ENCODE measurements at regions not wholly inside any gene's neighbourhood (a gene's known extent, or its start where the extent isn't known, plus 50 kb on each side); places are given as distances from the start of the nearest gene placed in this dataset.
A peak's percentile ranks its signal among the peaks of the same experiment; 100 is the strongest.
"Not testable (repeated sequence)": the region's sequence is repeated elsewhere in the genome, so short reads cannot be mapped to it uniquely, and the experiment has no call there.

GRCh38 chr6:47175656-47176055, 133.5 kb upstream of the ADGRF1 start:
- intact Hi-C loops (cut with micrococcal nuclease), result no loop called here
- WGBS (ENCODE audit: insufficient coverage), result 97% methylated on average over 3 of the region's 3 CpGs
- Histone ChIP-seq H3K27ac (ENCODE audit: low read depth in 1 of 2, low read length in 2 of 2) (no peak overlapping the region), H2AFZ (ENCODE audit: insufficient read depth, low read depth, low read length, poor library complexity, severe bottlenecking) (no peak overlapping the region), H3K79me2 (ENCODE audit: insufficient read depth, low read length) (no peaks in the 10 kb centered on the region), H3K36me3 (replicated peaks in 1 of 2; ENCODE audit: control insufficient read depth in 1 of 2, insufficient read depth in 2 of 2, low read length in 2 of 2) (no peaks in the 10 kb centered on the region), H3K9me3 (replicated peaks in 1 of 2; ENCODE audit: control insufficient read depth in 1 of 2, insufficient read depth in 1 of 2, low read length in 2 of 2) (no peaks in the 10 kb centered on the region), H3K4me2 (replicated peaks; ENCODE audit: extremely low read depth, low read length, poor library complexity, severe bottlenecking) (no peak overlapping the region), H3K4me3 (replicated peaks in 1 of 3; ENCODE audit: low read depth in 2 of 3, low read length in 3 of 3) (no peak overlapping the region), H3K9ac (ENCODE audit: insufficient read depth, low read length, poor library complexity, severe bottlenecking) (no peak overlapping the region), H4K20me1 (ENCODE audit: insufficient read depth, low read length) (no peaks in the 10 kb centered on the region), H3K27me3 (ENCODE audit: control insufficient read depth in 2 of 2, insufficient read depth in 2 of 2, low read length in 2 of 2) (no peaks in the 10 kb centered on the region), H3K4me1 (ENCODE audit: control insufficient read depth in 1 of 2, insufficient read depth in 2 of 2, low read length in 2 of 2) (peaks cover 4 to 5% of the 10 kb centered on the region in 2 donors)
- Mint-ChIP-seq H3K27ac (peak overlapping the region in 1 of 7 donors; percentile 47), H3K4me1 (peaks cover 4% of the 10 kb centered on the region), H3K27me3 (ENCODE audit: low read depth in 3 of 3) (peaks cover 0 to 1% (median 0%) of the 10 kb centered on the region in 3 donors), H3K36me3 (no peaks in the 10 kb centered on the region), H3K4me3 (no peak overlapping the region), H3K9me3 (peaks cover 0 to 6% (median 0%) of the 10 kb centered on the region in 7 donors)
- TF ChIP-seq, protein P1, sequence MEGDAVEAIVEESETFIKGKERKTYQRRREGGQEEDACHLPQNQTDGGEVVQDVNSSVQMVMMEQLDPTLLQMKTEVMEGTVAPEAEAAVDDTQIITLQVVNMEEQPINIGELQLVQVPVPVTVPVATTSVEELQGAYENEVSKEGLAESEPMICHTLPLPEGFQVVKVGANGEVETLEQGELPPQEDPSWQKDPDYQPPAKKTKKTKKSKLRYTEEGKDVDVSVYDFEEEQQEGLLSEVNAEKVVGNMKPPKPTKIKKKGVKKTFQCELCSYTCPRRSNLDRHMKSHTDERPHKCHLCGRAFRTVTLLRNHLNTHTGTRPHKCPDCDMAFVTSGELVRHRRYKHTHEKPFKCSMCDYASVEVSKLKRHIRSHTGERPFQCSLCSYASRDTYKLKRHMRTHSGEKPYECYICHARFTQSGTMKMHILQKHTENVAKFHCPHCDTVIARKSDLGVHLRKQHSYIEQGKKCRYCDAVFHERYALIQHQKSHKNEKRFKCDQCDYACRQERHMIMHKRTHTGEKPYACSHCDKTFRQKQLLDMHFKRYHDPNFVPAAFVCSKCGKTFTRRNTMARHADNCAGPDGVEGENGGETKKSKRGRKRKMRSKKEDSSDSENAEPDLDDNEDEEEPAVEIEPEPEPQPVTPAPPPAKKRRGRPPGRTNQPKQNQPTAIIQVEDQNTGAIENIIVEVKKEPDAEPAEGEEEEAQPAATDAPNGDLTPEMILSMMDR (IDR thresholded peaks at IDR 0.05), result no peak
- no peak for DNase-seq

DNA sequence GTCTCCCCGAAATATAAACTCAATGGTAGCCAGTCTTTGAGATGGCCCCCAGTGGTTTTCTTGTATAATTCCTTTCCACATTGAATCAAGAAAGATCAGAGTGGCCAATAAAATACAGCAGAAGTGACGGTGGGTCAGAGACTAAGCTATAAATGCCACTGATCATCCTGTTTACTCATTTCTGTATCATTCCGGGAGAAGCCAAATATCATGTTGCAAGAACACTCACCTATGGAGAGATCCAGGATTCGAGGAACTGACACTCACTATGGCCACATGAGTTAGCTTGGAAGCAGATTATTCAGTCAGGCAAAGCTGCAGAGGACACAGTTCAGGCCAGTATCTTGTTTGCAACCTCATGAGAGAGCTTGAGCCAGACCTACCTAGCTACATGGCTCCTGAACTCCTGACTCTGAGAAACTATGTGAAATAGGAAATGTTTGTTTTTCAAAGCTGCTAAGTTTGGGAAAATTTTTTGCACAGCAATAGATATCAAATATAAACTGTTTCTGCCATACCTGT, 132.4 kb upstream of the ADGRF1 start:
- intact Hi-C loops (cut with micrococcal nuclease), result no loop called here
- H3K27me3 ChIP-seq (ENCODE audit: control insufficient read depth in 2 of 2, insufficient read depth in 2 of 2, low read length in 2 of 2), result no peaks in the 10 kb centered on the region
- Mint-ChIP-seq H3K4me3 (no peak overlapping the region), H3K36me3 (no peaks in the 10 kb centered on the region), H3K27ac (no peak overlapping the region), H3K9me3 (peaks cover 0 to 3% (median 0%) of the 10 kb centered on the region in 7 donors), H3K4me1 (peaks cover 15% of the 10 kb centered on the region), H3K27me3 (ENCODE audit: low read depth in 3 of 3) (peaks cover 0 to 1% (median 0%) of the 10 kb centered on the region in 3 donors)
- no peak for DNase-seq
- H2AFZ ChIP-seq (ENCODE audit: insufficient read depth, low read depth, low read length, poor library complexity, severe bottlenecking), result no peak overlapping the region
- TF ChIP-seq, protein P1 (IDR thresholded peaks at IDR 0.05), result no peak
- no peaks in the 10 kb centered on the region for H3K79me2 ChIP-seq (ENCODE audit: insufficient read depth, low read length)
- 100% methylated on average over 4 of the region's 4 CpGs for WGBS (ENCODE audit: insufficient coverage)
- H3K27ac ChIP-seq (ENCODE audit: low read depth in 1 of 2, low read length in 2 of 2), result no peak overlapping the region
- H4K20me1 ChIP-seq (ENCODE audit: insufficient read depth, low read length), result no peaks in the 10 kb centered on the region
- H3K4me1 ChIP-seq (ENCODE audit: control insufficient read depth in 1 of 2, insufficient read depth in 2 of 2, low read length in 2 of 2), result peaks cover 15 to 16% of the 10 kb centered on the region in 2 donors
- H3K9ac ChIP-seq (ENCODE audit: insufficient read depth, low read length, poor library complexity, severe bottlenecking), result no peak overlapping the region
- H3K36me3 ChIP-seq (replicated peaks in 1 of 2; ENCODE audit: control insufficient read depth in 1 of 2, insufficient read depth in 2 of 2, low read length in 2 of 2), result no peaks in the 10 kb centered on the region
- H3K4me3 ChIP-seq (replicated peaks in 1 of 3; ENCODE audit: low read depth in 2 of 3, low read length in 3 of 3), result no peak overlapping the region
- H3K9me3 ChIP-seq (replicated peaks in 1 of 2; ENCODE audit: control insufficient read depth in 1 of 2, insufficient read depth in 1 of 2, low read length in 2 of 2), result no peaks in the 10 kb centered on the region
- H3K4me2 ChIP-seq (replicated peaks; ENCODE audit: extremely low read depth, low read length, poor library complexity, severe bottlenecking), result no peak overlapping the region

- H3K4me2 ChIP-seq (replicated peaks; ENCODE audit: extremely low read depth, low read length, poor library complexity, severe bottlenecking); H3K9me3 Mint-ChIP-seq; H3K9ac ChIP-seq (ENCODE audit: insufficient read depth, low read length, poor library complexity, severe bottlenecking); H3K4me3 Mint-ChIP-seq; H3K27me3 ChIP-seq (ENCODE audit: control insufficient read depth in 2 of 2, insufficient read depth in 2 of 2, low read length in 2 of 2); H3K36me3 Mint-ChIP-seq; H3K27ac ChIP-seq (ENCODE audit: low read depth in 1 of 2, low read length in 2 of 2); H4K20me1 ChIP-seq (ENCODE audit: insufficient read depth, low read length); H3K36me3 ChIP-seq (replicated peaks in 1 of 2; ENCODE audit: control insufficient read depth in 1 of 2, insufficient read depth in 2 of 2, low read length in 2 of 2); intact Hi-C loops (cut with micrococcal nuclease); H3K9me3 ChIP-seq (replicated peaks in 1 of 2; ENCODE audit: control insufficient read depth in 1 of 2, insufficient read depth in 1 of 2, low read length in 2 of 2); H2AFZ ChIP-seq (ENCODE audit: insufficient read depth, low read depth, low read length, poor library complexity, severe bottlenecking); H3K79me2 ChIP-seq (ENCODE audit: insufficient read depth, low read length); DNase-seq; H3K27ac Mint-ChIP-seq; H3K4me3 ChIP-seq (replicated peaks in 1 of 3; ENCODE audit: low read depth in 2 of 3, low read length in 3 of 3); H3K27me3 Mint-ChIP-seq (ENCODE audit: low read depth in 3 of 3): not testable (repeated sequence)
- H3K4me1 ChIP-seq (ENCODE audit: control insufficient read depth in 1 of 2, insufficient read depth in 2 of 2, low read length in 2 of 2), result peaks cover 20 to 21% of the 10 kb centered on the region in 2 donors
- WGBS (ENCODE audit: insufficient coverage), result 100% methylated on average over 3 of the region's 4 CpGs
- H3K4me1 Mint-ChIP-seq, result peaks cover 20% of the 10 kb centered on the region
These were observed 131.9 kb upstream of the ADGRF1 start for GRCh38 chr6:47174063-47174462.

Measured in CD14-positive monocyte (primary cell).